A673 (cell line): ENCODE measurements at regions not wholly inside any gene's neighbourhood (a gene's known extent, or its start where the extent isn't known, plus 50 kb on each side); places are given as distances from the start of the nearest gene placed in this dataset.

Source experiments
- CTCF ChIP-seq: fragments of 300-800, 200-600 bp; sonication (generic); conservative IDR thresholded peaks from 2 replicates; pipeline ENCODE4 v1.5.1; 2017; ENCODE audit warnings: low read depth, mild to moderate bottlenecking, antibody characterized with exemption, low read length, moderate library complexity, mixed read lengths
- EZH2 ChIP-seq: fragments of 200-600 bp; sonication (generic); IDR thresholded peaks from 2 replicates; pipeline ENCODE4 v1.6.1; 2017; ENCODE audit warnings: borderline replicate concordance, low read depth, mild to moderate bottlenecking, mixed read lengths, antibody characterized with exemption, low read length; ENCODE audit not compliant: poor library complexity, severe bottlenecking

- TF ChIP-seq CTCF, result no peak
- no peak for TF ChIP-seq EZH2
These were observed 136.8 kb downstream of the QPCT start for GRCh38 chr2:37481244-37481643.
